ENCODE measurements at regions not wholly inside any gene's neighbourhood (a gene's known extent, or its start where the extent isn't known, plus 50 kb on each side); places are given as distances from the start of the nearest gene placed in this dataset.

- no peak for TF ChIP-seq CTCF (IDR thresholded peaks at IDR 0.05; ENCODE audit: low read depth, low read length, poor library complexity, severe bottlenecking)
- TF ChIP-seq EZH2phosphoT487 (IDR thresholded peaks at IDR 0.05; ENCODE audit: borderline replicate concordance, low read length), result no peak
Measured at GRCh38 chrX:34437586-34437985, 219.5 kb downstream of the TMEM47 start.
